H9 (cell line): ENCODE measurements at regions not wholly inside any gene's neighbourhood (a gene's known extent, or its start where the extent isn't known, plus 50 kb on each side); places are given as distances from the start of the nearest gene placed in this dataset.

Experiments used
- DNase-seq: peaks from one replicate; pipeline ENCODE4 v3.0.0-alpha.2; 2017
- H2AFZ ChIP-seq: one replicate; pipeline ENCODE4 v1.6.1; 2013; ENCODE audit warnings: mild to moderate bottlenecking, low read length, control low read depth, moderate library complexity
- H2AK5ac ChIP-seq: 2 replicates; pipeline ENCODE4 v1.6.1; 2013; ENCODE audit warnings: low read length, control low read depth, mixed read lengths; ENCODE audit not compliant: insufficient read length
- H2BK120ac ChIP-seq: one replicate; pipeline ENCODE4 v1.6.1; 2013; ENCODE audit warnings: low read depth, mild to moderate bottlenecking, low read length, control low read depth, inconsistent platforms; ENCODE audit not compliant: poor library complexity, severe bottlenecking
- H2BK12ac ChIP-seq: 2 replicates; pipeline ENCODE4 v1.6.1; 2013; ENCODE audit warnings: low read length, control low read depth, mixed read lengths, low read depth; ENCODE audit not compliant: insufficient read length
- H2BK15ac ChIP-seq: 2 replicates; pipeline ENCODE4 v1.6.1; 2013; ENCODE audit warnings: low read depth, low read length, control low read depth
- H2BK20ac ChIP-seq: one replicate; pipeline ENCODE4 v1.6.1; 2013; ENCODE audit warnings: low read depth, mild to moderate bottlenecking, low read length, control low read depth, inconsistent platforms; ENCODE audit not compliant: poor library complexity, severe bottlenecking
- H2BK5ac ChIP-seq: 2 replicates; pipeline ENCODE4 v1.6.1; 2013; ENCODE audit warnings: low read length, control low read depth, mixed read lengths; ENCODE audit not compliant: insufficient read length
- H3K14ac ChIP-seq: 2 replicates; pipeline ENCODE4 v1.6.1; 2013; ENCODE audit warnings: low read length, control low read depth; ENCODE audit not compliant: insufficient read depth
- H3K18ac ChIP-seq: 2 replicates; pipeline ENCODE4 v1.6.1; 2013; ENCODE audit warnings: low read depth, mild to moderate bottlenecking, mixed read lengths, low read length, control low read depth; ENCODE audit not compliant: insufficient read length
- H3K23ac ChIP-seq: 2 replicates; pipeline ENCODE4 v1.6.1; 2013; ENCODE audit warnings: low read length, control low read depth, mixed read lengths, low read depth; ENCODE audit not compliant: insufficient read length
- H3K23me2 ChIP-seq: 2 replicates; pipeline ENCODE4 v1.6.1; 2013; ENCODE audit warnings: low read depth, mild to moderate bottlenecking, mixed read lengths, low read length, control low read depth; ENCODE audit not compliant: insufficient read length, poor library complexity, severe bottlenecking
- H3K27ac ChIP-seq: 2 replicates; pipeline ENCODE4 v1.5.1; 2013; ENCODE audit warnings: low read length, control low read depth, mixed read lengths, low read depth; ENCODE audit not compliant: insufficient read length
- H3K27me3 ChIP-seq: 2 replicates; pipeline ENCODE4 v1.6.1; 2013; ENCODE audit warnings: low read length, control low read depth, inconsistent platforms; ENCODE audit not compliant: insufficient read depth
- H3K4ac ChIP-seq: 2 replicates; pipeline ENCODE4 v1.6.1; 2013; ENCODE audit warnings: low read depth, mild to moderate bottlenecking, control low read depth, inconsistent platforms, low read length, moderate library complexity
- H3K4me1 ChIP-seq: 2 replicates; pipeline ENCODE4 v1.6.1; 2013; ENCODE audit warnings: low read length, control low read depth, inconsistent platforms; ENCODE audit not compliant: insufficient read depth
- H3K4me2 ChIP-seq: 2 replicates; pipeline ENCODE4 v1.6.1; 2013; ENCODE audit warnings: low read length, control low read depth, mixed read lengths; ENCODE audit not compliant: insufficient read length, insufficient read depth
- H3K56ac ChIP-seq: 2 replicates; pipeline ENCODE4 v1.6.1; 2013; ENCODE audit warnings: low read depth, mild to moderate bottlenecking, mixed read lengths, low read length, control low read depth; ENCODE audit not compliant: insufficient read length
- H3K79me1 ChIP-seq: 2 replicates; pipeline ENCODE4 v1.6.1; 2013; ENCODE audit warnings: low read depth, mild to moderate bottlenecking, moderate library complexity, low read length, control low read depth, inconsistent platforms; ENCODE audit not compliant: insufficient read depth, poor library complexity, severe bottlenecking
- H3K79me2 ChIP-seq: 2 replicates; pipeline ENCODE4 v1.6.1; 2013; ENCODE audit warnings: low read length, control low read depth, inconsistent platforms; ENCODE audit not compliant: insufficient read depth
- H3K9ac ChIP-seq: 2 replicates; pipeline ENCODE4 v1.6.1; 2013; ENCODE audit warnings: low read length, control low read depth, mixed read lengths; ENCODE audit not compliant: insufficient read length; ENCODE audit errors: extremely low read depth
- H3K9me3 ChIP-seq: one replicate; pipeline ENCODE4 v1.6.1; 2013; ENCODE audit warnings: low read depth, low read length, inconsistent platforms; ENCODE audit not compliant: control insufficient read depth
- H3T11ph ChIP-seq: one replicate; pipeline ENCODE4 v1.6.1; 2013; ENCODE audit warnings: mild to moderate bottlenecking, low read length, control low read depth, inconsistent platforms
- H4K20me1 ChIP-seq: one replicate; pipeline ENCODE4 v1.6.1; 2013; ENCODE audit not compliant: control insufficient read depth, insufficient read length, insufficient read depth
- H4K5ac ChIP-seq: 2 replicates; pipeline ENCODE4 v1.6.1; 2013; ENCODE audit warnings: low read depth, mild to moderate bottlenecking, mixed read lengths, low read length, control low read depth; ENCODE audit not compliant: insufficient read length
- H4K8ac ChIP-seq: replicated peaks from 2 replicates; pipeline ENCODE4 v1.6.1; 2013; ENCODE audit warnings: low read length, control low read depth, mixed read lengths, low read depth; ENCODE audit not compliant: insufficient read length
- H4K91ac ChIP-seq: 2 replicates; pipeline ENCODE4 v1.6.1; 2013; ENCODE audit warnings: low read depth, mild to moderate bottlenecking, moderate library complexity, mixed read lengths, low read length, control low read depth; ENCODE audit not compliant: insufficient read length
- H3K27ac Mint-ChIP-seq, 3 experiments: 2 replicates in 2 of 3; 3 replicates in 1 of 3; pipeline ENCODE4 v1.8.0; 2020 to 2021; ENCODE audit warnings: mixed read lengths in 3 of 3, mild to moderate bottlenecking in 1 of 3, moderate library complexity in 1 of 3
- H3K27me3 Mint-ChIP-seq: 2 replicates; pipeline ENCODE4 v1.8.0; 2021; ENCODE audit warnings: low read depth, mild to moderate bottlenecking, moderate library complexity, mixed read lengths
- H3K36me3 Mint-ChIP-seq, 3 experiments: 2 replicates in 2 of 3; 3 replicates in 1 of 3; pipeline ENCODE4 v1.8.0; 2020 to 2021; ENCODE audit warnings: low read depth in 3 of 3, mixed read lengths in 3 of 3; ENCODE audit not compliant: insufficient read depth in 1 of 3
- H3K4me1 Mint-ChIP-seq, 2 experiments: 2 replicates each; pipeline ENCODE4 v1.8.0; 2020; ENCODE audit warnings: mixed read lengths in 2 of 2
- H3K4me3 Mint-ChIP-seq, 2 experiments: 2 replicates in 1 of 2; 3 replicates in 1 of 2; pipeline ENCODE4 v1.8.0; 2020 to 2021; ENCODE audit warnings: mild to moderate bottlenecking in 2 of 2, mixed read lengths in 2 of 2, moderate library complexity in 1 of 2
- H3K9me3 Mint-ChIP-seq, 2 experiments: 2 replicates in 1 of 2; 3 replicates in 1 of 2; pipeline ENCODE4 v1.8.0; 2020; ENCODE audit warnings: mild to moderate bottlenecking in 2 of 2, mixed read lengths in 2 of 2, moderate library complexity in 1 of 2
- WGBS: extraction: QIAGEN DNeasy Blood & Tissue Kit; methylation state at CpG from one replicate; pipeline ENCODE4 v1.1.7; 2013; ENCODE audit warnings: missing lambda C conversion rate, low lambda C conversion rate, mixed read lengths; ENCODE audit not compliant: insufficient read length; ENCODE audit errors: extremely low coverage; 5-methylcytosine and 5-hydroxymethylcytosine counted together
- TF ChIP-seq, protein P1 (sequence below): fragments of 200-600 bp; sonication (generic); conservative IDR thresholded peaks from 3 replicates; pipeline ENCODE4 v1.8.0; 2021; ENCODE audit warnings: antibody characterized with exemption, mild to moderate bottlenecking

DNA sequence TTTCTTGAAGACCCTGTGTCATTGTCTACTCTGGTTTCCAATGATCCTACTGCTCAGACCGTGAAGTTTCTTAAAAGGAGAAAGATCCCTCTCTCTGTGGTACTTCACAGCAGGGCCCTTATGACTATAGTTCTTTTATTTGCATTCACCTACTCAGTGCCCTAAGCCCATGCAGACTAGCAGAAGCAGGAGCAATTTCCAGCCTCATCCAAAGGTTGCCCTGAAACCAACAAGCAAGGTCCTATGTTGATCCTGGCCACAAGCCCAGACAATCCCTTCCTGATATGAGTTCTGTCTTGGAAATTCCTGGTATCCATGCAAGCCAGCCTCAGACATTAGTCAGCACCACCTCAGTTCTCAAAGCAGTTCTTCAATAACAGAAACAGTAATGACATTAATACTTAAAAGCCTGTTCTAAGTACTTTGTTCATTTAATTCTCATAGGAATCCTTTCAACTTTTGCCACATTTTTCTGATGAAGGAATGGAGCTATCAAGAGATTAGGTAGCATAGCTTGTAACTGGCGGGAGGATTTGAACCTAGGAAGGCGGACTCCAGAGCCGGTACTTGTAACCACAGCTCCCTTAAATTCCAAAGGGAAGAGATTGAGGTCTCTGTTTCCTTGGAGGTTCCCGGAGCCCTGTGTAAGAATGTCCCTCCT lies 58.1 kb upstream of the ST8SIA6 start:
- Mint-ChIP-seq H3K27ac (no peak overlapping the region), H3K9me3 (peaks cover 4 to 8% of the 10 kb centered on the region in 2 experiments; a peak in 3 of 5 replicates), H3K4me1 (peaks cover 6% of the 10 kb centered on the region in 2 experiments), H3K4me3 (no peak overlapping the region), H3K36me3 (peaks cover 0 to 12% (median 0%) of the 10 kb centered on the region in 3 experiments; a peak in 3 of 7 replicates), H3K27me3 (0 out of 2 replicates have a peak, but pooled peaks cover 4% of the 10 kb centered on the region)
- TF ChIP-seq, protein P1, sequence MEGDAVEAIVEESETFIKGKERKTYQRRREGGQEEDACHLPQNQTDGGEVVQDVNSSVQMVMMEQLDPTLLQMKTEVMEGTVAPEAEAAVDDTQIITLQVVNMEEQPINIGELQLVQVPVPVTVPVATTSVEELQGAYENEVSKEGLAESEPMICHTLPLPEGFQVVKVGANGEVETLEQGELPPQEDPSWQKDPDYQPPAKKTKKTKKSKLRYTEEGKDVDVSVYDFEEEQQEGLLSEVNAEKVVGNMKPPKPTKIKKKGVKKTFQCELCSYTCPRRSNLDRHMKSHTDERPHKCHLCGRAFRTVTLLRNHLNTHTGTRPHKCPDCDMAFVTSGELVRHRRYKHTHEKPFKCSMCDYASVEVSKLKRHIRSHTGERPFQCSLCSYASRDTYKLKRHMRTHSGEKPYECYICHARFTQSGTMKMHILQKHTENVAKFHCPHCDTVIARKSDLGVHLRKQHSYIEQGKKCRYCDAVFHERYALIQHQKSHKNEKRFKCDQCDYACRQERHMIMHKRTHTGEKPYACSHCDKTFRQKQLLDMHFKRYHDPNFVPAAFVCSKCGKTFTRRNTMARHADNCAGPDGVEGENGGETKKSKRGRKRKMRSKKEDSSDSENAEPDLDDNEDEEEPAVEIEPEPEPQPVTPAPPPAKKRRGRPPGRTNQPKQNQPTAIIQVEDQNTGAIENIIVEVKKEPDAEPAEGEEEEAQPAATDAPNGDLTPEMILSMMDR: no peak
- no CpG with 5 or more reads among the region's 5 CpGs for WGBS
- no peak overlapping the region for H2BK5ac ChIP-seq
- no peaks in the 10 kb centered on the region for H4K20me1 ChIP-seq
- no peak overlapping the region for H3K9ac ChIP-seq
- no peak overlapping the region for H3K18ac ChIP-seq
- no peak overlapping the region for H3K56ac ChIP-seq
- no peaks in the 10 kb centered on the region for H3K27me3 ChIP-seq
- no peak overlapping the region for H3K27ac ChIP-seq
- H2AFZ ChIP-seq: no peak overlapping the region
- H3K4ac ChIP-seq: no peak overlapping the region
- no peak overlapping the region for H3K4me2 ChIP-seq
- H3K79me1 ChIP-seq: no peaks in the 10 kb centered on the region
- DNase-seq: no peak
- no peak overlapping the region for H2AK5ac ChIP-seq
- no peak overlapping the region for H3K14ac ChIP-seq
- H4K8ac ChIP-seq: no peak overlapping the region
- H2BK120ac ChIP-seq: no peak overlapping the region
- H3K23ac ChIP-seq: no peak overlapping the region
- H4K91ac ChIP-seq: no peak overlapping the region
- no peaks in the 10 kb centered on the region for H3K23me2 ChIP-seq
- no peak overlapping the region for H2BK20ac ChIP-seq
- H3T11ph ChIP-seq: no peak overlapping the region
- no peaks in the 10 kb centered on the region for H3K79me2 ChIP-seq
- H3K4me1 ChIP-seq: no peaks in the 10 kb centered on the region
- no peak overlapping the region for H2BK15ac ChIP-seq
- no peak overlapping the region for H2BK12ac ChIP-seq
- H4K5ac ChIP-seq: no peak overlapping the region
- no peaks in the 10 kb centered on the region for H3K9me3 ChIP-seq
